ENCODE measurements at regions not wholly inside any gene's neighbourhood (a gene's known extent, or its start where the extent isn't known, plus 50 kb on each side); places are given as distances from the start of the nearest gene placed in this dataset.

- Histone ChIP-seq H3K4me2 (ENCODE audit: low read length) (no peak overlapping the region), H3K4me3 (ENCODE audit: low read length) (no peak overlapping the region)
- TF ChIP-seq CTCF (IDR thresholded peaks at IDR 0.05; ENCODE audit: low read depth, low read length, poor library complexity, severe bottlenecking) = no peak
- TF ChIP-seq EZH2phosphoT487 (IDR thresholded peaks at IDR 0.05; ENCODE audit: borderline replicate concordance, low read length) = no peak
These were observed 340.3 kb downstream of the BRINP2 start for GRCh38 chr1:177511036-177511435.

GRCh38 chr1:177505905-177506590, 335.3 kb downstream of the BRINP2 start:
- Histone ChIP-seq H3F3A (ENCODE audit: control insufficient read depth, insufficient read depth) (no peaks in the 10 kb centered on the region), H3K9me3 (ENCODE audit: control insufficient read depth, insufficient read depth, low read length) (no peaks in the 10 kb centered on the region), H3K4me1 (ENCODE audit: control insufficient read depth, low read length) (no peaks in the 10 kb centered on the region), H3K9me2 (replicated peaks; ENCODE audit: control insufficient read depth, low read length) (no peaks in the 10 kb centered on the region), H3K36me3 (ENCODE audit: control insufficient read depth, low read length) (no peaks in the 10 kb centered on the region), H3K79me2 (ENCODE audit: control insufficient read depth, low read length) (no peaks in the 10 kb centered on the region), H3K4me3 (ENCODE audit: low read length) (no peak overlapping the region), H4K20me1 (ENCODE audit: control insufficient read depth, insufficient read depth, low read depth, low read length) (no peaks in the 10 kb centered on the region), H3K4me2 (ENCODE audit: low read length) (no peak overlapping the region), H3K27me3 (ENCODE audit: control insufficient read depth, low read length) (no peaks in the 10 kb centered on the region), H3K27ac (ENCODE audit: low read depth, low read length) (no peak overlapping the region)
- TF ChIP-seq EZH2phosphoT487 (IDR thresholded peaks at IDR 0.05; ENCODE audit: borderline replicate concordance, low read length) (no peak), CTCF (IDR thresholded peaks at IDR 0.05; ENCODE audit: low read depth, low read length, poor library complexity, severe bottlenecking) (no peak)

More at GRCh38 chr1:177511036-177511435, 340.3 kb downstream of the BRINP2 start:
- Histone ChIP-seq H3K27ac (ENCODE audit: low read depth, low read length) (no peak overlapping the region), H3K9me2 (replicated peaks; ENCODE audit: control insufficient read depth, low read length) (no peaks in the 10 kb centered on the region), H3F3A (ENCODE audit: control insufficient read depth, insufficient read depth) (no peaks in the 10 kb centered on the region), H3K79me2 (ENCODE audit: control insufficient read depth, low read length) (no peaks in the 10 kb centered on the region), H3K4me1 (ENCODE audit: control insufficient read depth, low read length) (no peaks in the 10 kb centered on the region), H3K9me3 (ENCODE audit: control insufficient read depth, insufficient read depth, low read length) (no peaks in the 10 kb centered on the region), H4K20me1 (ENCODE audit: control insufficient read depth, insufficient read depth, low read depth, low read length) (no peaks in the 10 kb centered on the region), H3K27me3 (ENCODE audit: control insufficient read depth, low read length) (no peaks in the 10 kb centered on the region), H3K36me3 (ENCODE audit: control insufficient read depth, low read length) (no peaks in the 10 kb centered on the region)

GRCh38 chr1:177495878-177496277, 325.1 kb downstream of the BRINP2 start:
- Histone ChIP-seq H3K36me3 (ENCODE audit: control insufficient read depth, low read length) (no peaks in the 10 kb centered on the region), H3K4me1 (ENCODE audit: control insufficient read depth, low read length) (no peaks in the 10 kb centered on the region), H3K4me2 (ENCODE audit: low read length) (no peak overlapping the region), H3K9me2 (replicated peaks; ENCODE audit: control insufficient read depth, low read length) (no peaks in the 10 kb centered on the region), H3K27me3 (ENCODE audit: control insufficient read depth, low read length) (no peaks in the 10 kb centered on the region), H3K27ac (ENCODE audit: low read depth, low read length) (no peak overlapping the region), H4K20me1 (ENCODE audit: control insufficient read depth, insufficient read depth, low read depth, low read length) (no peaks in the 10 kb centered on the region), H3K4me3 (ENCODE audit: low read length) (no peak overlapping the region), H3K9me3 (ENCODE audit: control insufficient read depth, insufficient read depth, low read length) (no peaks in the 10 kb centered on the region), H3K79me2 (ENCODE audit: control insufficient read depth, low read length) (no peaks in the 10 kb centered on the region), H3F3A (ENCODE audit: control insufficient read depth, insufficient read depth) (no peaks in the 10 kb centered on the region)
- TF ChIP-seq CTCF (IDR thresholded peaks at IDR 0.05; ENCODE audit: low read depth, low read length, poor library complexity, severe bottlenecking) (no peak), EZH2phosphoT487 (IDR thresholded peaks at IDR 0.05; ENCODE audit: borderline replicate concordance, low read length) (no peak)

All from DOHH2 (cell line).